ENCODE measurements at regions not wholly inside any gene's neighbourhood (a gene's known extent, or its start where the extent isn't known, plus 50 kb on each side); places are given as distances from the start of the nearest gene placed in this dataset.

DNA sequence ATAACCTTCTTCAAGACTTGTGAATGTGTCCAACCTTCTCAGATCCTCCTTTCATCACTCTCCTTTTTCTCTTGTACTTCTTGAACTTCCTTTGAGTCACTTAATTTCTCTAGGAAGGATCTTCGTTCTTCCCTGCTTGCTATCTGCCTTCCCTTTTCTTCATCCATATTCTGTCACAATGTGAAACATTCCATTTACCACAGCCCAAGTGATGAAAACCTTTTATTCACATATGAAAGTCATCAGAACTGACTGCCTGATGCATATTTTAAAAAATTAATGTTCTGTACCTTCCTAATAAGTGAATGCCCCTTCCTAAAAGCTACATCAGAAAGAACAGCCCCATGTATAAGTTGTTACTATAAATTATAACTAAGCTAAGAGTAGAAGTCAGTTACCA is 520.4 kb upstream of the LUZP2 start:
- no peak for ATAC-seq
- H3K9me3 Mint-ChIP-seq, result no peaks in the 10 kb centered on the region
- H3K36me3 Mint-ChIP-seq, result no peaks in the 10 kb centered on the region
- H3K27ac Mint-ChIP-seq, result no peak overlapping the region
- H3K4me1 Mint-ChIP-seq, result no peaks in the 10 kb centered on the region
- H3K4me3 Mint-ChIP-seq, result no peak overlapping the region
- H3K27me3 Mint-ChIP-seq, result no peaks in the 10 kb centered on the region

GRCh38 chr11:23976841-23977271 is 520.0 kb upstream of the LUZP2 start:
- Mint-ChIP-seq H3K27ac (no peak overlapping the region), H3K9me3 (no peaks in the 10 kb centered on the region), H3K27me3 (no peaks in the 10 kb centered on the region)

DNA sequence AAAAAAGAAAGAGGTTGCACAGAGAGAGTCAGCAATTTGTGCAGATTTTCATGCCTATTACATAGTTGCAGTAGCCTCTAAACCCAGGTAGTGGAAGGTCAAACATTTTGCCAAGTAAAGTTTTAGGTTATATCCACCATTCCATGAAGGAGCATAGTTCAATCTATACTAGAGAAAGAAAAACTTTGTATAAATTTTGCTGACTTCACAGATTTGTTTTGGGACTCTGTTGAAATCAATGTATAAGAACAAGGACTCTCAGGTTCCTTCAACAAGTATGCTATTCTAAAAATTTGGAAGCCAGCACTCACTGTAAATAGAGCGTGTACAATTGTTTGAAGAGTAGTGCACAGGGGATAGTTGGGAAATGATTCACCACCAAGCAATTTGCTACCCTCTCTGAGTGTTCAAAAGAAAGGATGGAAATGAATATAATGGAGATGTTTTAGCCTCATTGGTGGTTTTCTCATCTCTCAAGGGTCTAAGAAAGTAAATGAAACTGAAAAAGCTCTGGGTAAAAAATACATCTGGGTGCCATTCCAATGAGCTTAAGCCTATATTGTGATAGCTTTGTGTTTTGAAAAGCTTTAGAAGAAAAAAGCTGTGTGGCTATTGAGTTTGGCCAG is 508.4 kb upstream of the LUZP2 start:
- ATAC-seq, result no peak
- no peaks in the 10 kb centered on the region for H3K4me1 Mint-ChIP-seq
- H3K27ac Mint-ChIP-seq, result no peak overlapping the region
- H3K9me3 Mint-ChIP-seq, result peaks cover 10% of the 10 kb centered on the region
- H3K36me3 Mint-ChIP-seq, result no peaks in the 10 kb centered on the region
- no peaks in the 10 kb centered on the region for H3K27me3 Mint-ChIP-seq
- H3K4me3 Mint-ChIP-seq, result no peak overlapping the region

More at GRCh38 chr11:23976841-23977271, 520.0 kb upstream of the LUZP2 start:
- Mint-ChIP-seq H3K4me1 (no peaks in the 10 kb centered on the region), H3K4me3 (no peak overlapping the region), H3K36me3 (no peaks in the 10 kb centered on the region)
- ATAC-seq, result no peak

DNA sequence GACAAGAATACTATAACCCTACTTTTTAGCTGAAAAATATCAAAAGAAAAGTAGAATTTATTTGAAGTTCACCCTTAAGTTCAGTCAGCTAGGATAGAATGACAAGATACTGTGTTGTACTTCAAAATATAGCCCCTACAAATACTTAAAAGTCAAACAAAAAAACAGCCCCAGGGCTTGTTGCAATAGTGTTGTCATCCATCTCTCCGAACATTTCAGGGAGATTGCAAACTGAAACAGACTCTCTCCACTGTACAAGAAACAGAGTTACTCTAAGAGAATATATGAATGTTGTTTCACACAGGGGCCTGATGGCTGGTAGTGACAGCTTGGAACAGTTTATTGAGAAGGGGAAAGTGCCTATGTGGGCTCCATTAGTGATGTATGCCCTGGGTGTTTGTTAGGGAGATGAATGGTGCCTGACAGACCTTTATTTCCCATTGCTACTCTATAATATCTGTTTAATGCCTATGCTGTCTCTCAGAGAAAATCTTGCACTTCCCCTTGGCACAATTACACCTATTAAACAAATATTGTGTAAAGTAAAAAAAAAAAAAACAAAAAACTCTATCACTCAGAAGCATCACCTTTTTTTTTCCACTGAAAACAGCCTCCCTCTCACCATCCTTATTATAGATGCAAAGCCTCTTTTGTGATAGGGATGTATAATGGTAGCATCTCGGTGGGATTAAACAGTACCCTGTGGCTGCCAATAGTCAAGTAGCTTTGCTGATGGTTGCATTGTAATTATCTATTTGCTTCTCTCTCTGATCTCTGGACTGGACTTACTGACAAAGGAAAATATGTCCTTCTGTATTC is 506.3 kb upstream of the LUZP2 start:
- no peak for ATAC-seq
- H3K9me3 Mint-ChIP-seq, result peaks cover 10% of the 10 kb centered on the region
- H3K4me3 Mint-ChIP-seq, result no peak overlapping the region
- H3K27ac Mint-ChIP-seq, result no peak overlapping the region
- H3K27me3 Mint-ChIP-seq, result no peaks in the 10 kb centered on the region
- H3K4me1 Mint-ChIP-seq, result no peaks in the 10 kb centered on the region
- H3K36me3 Mint-ChIP-seq, result no peaks in the 10 kb centered on the region

- Mint-ChIP-seq H3K36me3 (no peaks in the 10 kb centered on the region), H3K27me3 (no peaks in the 10 kb centered on the region), H3K4me1 (no peaks in the 10 kb centered on the region), H3K4me3 (no peak overlapping the region), H3K9me3 (peaks cover 11% of the 10 kb centered on the region), H3K27ac (no peak overlapping the region)
- ATAC-seq, result no peak
These were observed 505.7 kb upstream of the LUZP2 start for GRCh38 chr11:23991165-23991539.

DNA sequence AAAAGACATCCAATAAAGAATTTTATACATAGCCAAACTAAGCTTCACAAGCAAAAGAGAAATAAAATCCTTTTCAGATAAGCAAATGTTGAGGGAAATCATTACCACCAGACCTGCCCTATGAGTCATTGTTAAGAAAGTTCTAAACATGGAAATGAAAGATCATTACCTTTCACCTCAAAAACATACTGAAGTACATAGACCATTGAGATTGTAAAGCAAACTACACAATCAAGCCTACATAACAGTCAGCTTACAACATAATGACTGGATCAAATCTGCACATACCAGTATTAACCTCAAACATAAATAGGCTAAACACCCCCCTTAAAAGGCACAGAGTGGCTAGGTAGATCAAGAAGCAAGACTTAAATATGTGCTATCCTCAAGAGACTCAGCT is 501.0 kb upstream of the LUZP2 start:
- no peaks in the 10 kb centered on the region for H3K27me3 Mint-ChIP-seq
- H3K9me3 Mint-ChIP-seq, result peaks cover 6% of the 10 kb centered on the region
- no peaks in the 10 kb centered on the region for H3K4me1 Mint-ChIP-seq
- H3K4me3 Mint-ChIP-seq, result no peak overlapping the region
- H3K27ac Mint-ChIP-seq, result no peak overlapping the region
- ATAC-seq, result no peak
- H3K36me3 Mint-ChIP-seq, result no peaks in the 10 kb centered on the region

- Mint-ChIP-seq H3K9me3 (peaks cover 4% of the 10 kb centered on the region), H3K4me3 (no peak overlapping the region), H3K36me3 (no peaks in the 10 kb centered on the region), H3K27ac (no peak overlapping the region), H3K27me3 (no peaks in the 10 kb centered on the region), H3K4me1 (no peaks in the 10 kb centered on the region)
- ATAC-seq, result no peak
These were observed 499.5 kb upstream of the LUZP2 start for GRCh38 chr11:23997356-23997755.

- H3K4me3 Mint-ChIP-seq, result no peak overlapping the region
- peaks cover 4% of the 10 kb centered on the region for H3K9me3 Mint-ChIP-seq
- no peak for ATAC-seq
- H3K36me3 Mint-ChIP-seq, result no peaks in the 10 kb centered on the region
- no peaks in the 10 kb centered on the region for H3K27me3 Mint-ChIP-seq
- no peak overlapping the region for H3K27ac Mint-ChIP-seq
- no peaks in the 10 kb centered on the region for H3K4me1 Mint-ChIP-seq
These were observed 491.5 kb upstream of the LUZP2 start for GRCh38 chr11:24005202-24005876.

GRCh38 chr11:24043842-24044241 is 453.0 kb upstream of the LUZP2 start:
- Mint-ChIP-seq H3K27ac (no peak overlapping the region), H3K4me1 (no peaks in the 10 kb centered on the region), H3K27me3 (no peaks in the 10 kb centered on the region), H3K9me3 (peaks cover 13% of the 10 kb centered on the region), H3K4me3 (no peak overlapping the region), H3K36me3 (no peaks in the 10 kb centered on the region)
- no peak for ATAC-seq

DNA sequence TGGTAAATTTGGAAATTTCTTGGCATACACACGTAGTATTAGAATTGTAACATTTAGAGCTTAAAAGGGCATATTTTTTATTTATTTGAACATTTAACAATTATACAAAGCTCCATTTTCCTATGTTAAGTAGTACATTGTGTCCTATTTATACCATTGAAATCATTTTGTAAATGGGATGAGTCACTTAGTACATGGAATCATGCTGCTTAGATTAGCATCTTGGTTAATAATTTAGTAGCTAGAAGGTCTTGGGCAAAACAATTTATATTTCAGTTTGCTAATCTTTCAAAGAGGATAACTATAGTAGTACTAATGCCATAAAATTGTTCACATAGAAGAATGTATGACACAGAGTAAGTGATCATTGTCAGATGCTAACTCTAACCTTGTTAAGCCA is 450.1 kb upstream of the LUZP2 start:
- Mint-ChIP-seq H3K4me3 (no peak overlapping the region), H3K36me3 (no peaks in the 10 kb centered on the region), H3K27ac (no peak overlapping the region), H3K9me3 (peaks cover 20% of the 10 kb centered on the region), H3K27me3 (no peaks in the 10 kb centered on the region), H3K4me1 (no peaks in the 10 kb centered on the region)
- ATAC-seq, result no peak

GRCh38 chr11:24056051-24056450 is 440.8 kb upstream of the LUZP2 start:
- no peaks in the 10 kb centered on the region for H3K9me3 Mint-ChIP-seq
- no peaks in the 10 kb centered on the region for H3K36me3 Mint-ChIP-seq
- H3K27ac Mint-ChIP-seq, result no peak overlapping the region
- H3K4me1 Mint-ChIP-seq, result no peaks in the 10 kb centered on the region
- no peak overlapping the region for H3K4me3 Mint-ChIP-seq
- ATAC-seq, result no peak
- H3K27me3 Mint-ChIP-seq, result no peaks in the 10 kb centered on the region

- ATAC-seq, result no peak
- no peaks in the 10 kb centered on the region for H3K36me3 Mint-ChIP-seq
- H3K9me3 Mint-ChIP-seq, result no peaks in the 10 kb centered on the region
- H3K27ac Mint-ChIP-seq, result no peak overlapping the region
- H3K27me3 Mint-ChIP-seq, result no peaks in the 10 kb centered on the region
- no peaks in the 10 kb centered on the region for H3K4me1 Mint-ChIP-seq
- no peak overlapping the region for H3K4me3 Mint-ChIP-seq
These were observed 436.7 kb upstream of the LUZP2 start for GRCh38 chr11:24060125-24060524.

DNA sequence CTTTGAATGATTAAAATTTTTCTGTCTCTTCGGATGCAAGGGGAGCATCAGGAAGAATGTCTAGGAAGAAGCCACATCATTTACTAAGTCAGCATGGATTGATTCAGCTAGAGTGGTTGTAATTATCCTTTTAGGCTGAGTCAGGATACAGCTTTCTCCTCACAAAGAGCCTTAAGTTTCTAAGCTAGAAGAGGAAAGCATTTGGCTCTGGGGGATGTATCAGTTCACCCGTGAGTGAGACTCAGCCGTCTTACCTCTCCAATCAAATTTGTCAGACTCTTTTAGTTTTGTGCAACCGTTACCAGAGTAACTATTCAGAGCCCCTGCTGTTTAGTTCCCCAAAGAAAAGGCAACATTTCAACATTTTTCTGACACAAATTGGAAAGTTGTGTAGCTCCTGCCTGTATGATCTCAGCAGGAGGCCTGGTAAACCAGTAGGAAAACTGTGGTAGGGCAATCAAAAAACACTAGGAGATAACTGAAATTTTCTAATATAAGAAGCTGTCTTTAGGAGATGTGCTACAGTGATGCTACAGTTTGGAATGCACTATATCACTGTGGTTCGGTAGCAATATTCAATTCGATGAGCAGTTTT is 432.4 kb upstream of the LUZP2 start:
- ATAC-seq, result no peak
- Mint-ChIP-seq H3K4me1 (no peaks in the 10 kb centered on the region), H3K27ac (no peak overlapping the region), H3K9me3 (no peaks in the 10 kb centered on the region), H3K27me3 (no peaks in the 10 kb centered on the region), H3K36me3 (no peaks in the 10 kb centered on the region), H3K4me3 (no peak overlapping the region)

DNA sequence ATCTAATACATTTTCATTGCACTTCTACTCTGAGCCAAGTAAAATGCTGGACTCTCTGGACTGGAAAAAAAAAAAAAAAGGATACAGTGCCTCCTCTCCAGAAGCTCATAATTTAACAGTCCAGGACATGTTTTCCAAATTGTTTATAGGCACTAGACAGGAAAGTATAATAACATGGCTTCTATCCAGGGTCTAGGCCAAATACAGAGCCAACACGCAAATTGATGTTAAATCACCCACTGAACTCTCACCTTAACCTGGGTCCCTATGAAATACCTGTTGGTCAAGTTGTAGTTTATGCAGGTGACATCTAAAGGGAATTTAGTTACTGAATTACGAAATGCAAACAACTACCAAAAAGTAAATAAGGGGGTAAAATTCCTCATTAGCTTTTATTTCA is 428.7 kb upstream of the LUZP2 start:
- no peak for ATAC-seq
- no peak overlapping the region for H3K27ac Mint-ChIP-seq
- H3K4me1 Mint-ChIP-seq, result no peaks in the 10 kb centered on the region
- no peaks in the 10 kb centered on the region for H3K27me3 Mint-ChIP-seq
- H3K4me3 Mint-ChIP-seq, result no peak overlapping the region
- peaks cover 4% of the 10 kb centered on the region for H3K9me3 Mint-ChIP-seq
- H3K36me3 Mint-ChIP-seq, result no peaks in the 10 kb centered on the region

DNA sequence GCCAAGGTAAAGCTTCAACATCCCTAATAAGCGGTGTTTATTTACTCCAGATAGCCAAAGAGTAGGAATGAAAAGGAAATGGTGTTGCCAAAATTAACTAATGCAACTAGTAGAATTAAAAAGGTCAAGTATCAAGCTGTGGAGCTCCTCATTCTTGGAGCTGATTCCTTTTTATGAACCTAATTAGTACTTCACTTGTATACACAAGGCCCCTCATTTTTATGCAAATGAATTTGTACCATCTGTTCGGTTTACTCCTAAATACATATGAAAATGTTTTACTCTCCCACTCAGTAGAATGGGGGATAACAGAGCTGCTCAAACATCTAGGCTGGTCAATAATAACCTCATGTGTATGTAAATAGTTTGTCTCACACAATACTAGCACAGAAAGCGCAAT is 426.4 kb upstream of the LUZP2 start:
- Mint-ChIP-seq H3K4me3 (no peak overlapping the region), H3K27me3 (no peaks in the 10 kb centered on the region), H3K9me3 (peaks cover 4% of the 10 kb centered on the region), H3K36me3 (no peaks in the 10 kb centered on the region), H3K27ac (no peak overlapping the region), H3K4me1 (no peaks in the 10 kb centered on the region)
- no peak for ATAC-seq
